DND-41 (cell line): ENCODE measurements at regions not wholly inside any gene's neighbourhood (a gene's known extent, or its start where the extent isn't known, plus 50 kb on each side); places are given as distances from the start of the nearest gene placed in this dataset.

Experiments
- ATAC-seq: fragments of 200-7000 bp; cut with Tn5 transposase; 3 replicates; pipeline ENCODE4 v1.9.1; 2021; ENCODE audit warnings: low read depth; ENCODE audit not compliant: insufficient read depth
- DNase-seq: peaks from one replicate; pipeline ENCODE4 v3.0.0-alpha.2; 2020
- H2AFZ ChIP-seq: 2 replicates; pipeline ENCODE4 v1.6.0; 2012; ENCODE audit warnings: low read depth, low read length
- H3K27ac ChIP-seq: 2 replicates; pipeline ENCODE4 v1.5.1; 2012; ENCODE audit warnings: low read length, inconsistent platforms
- H3K27me3 ChIP-seq: fragments of 200-600 bp; sonication (generic); 2 replicates; pipeline ENCODE4 v1.6.0; 2012; ENCODE audit warnings: low read length, mild to moderate bottlenecking, inconsistent platforms; ENCODE audit not compliant: insufficient read depth, poor library complexity
- H3K36me3 ChIP-seq: 2 replicates; pipeline ENCODE4 v1.5.1; 2012; ENCODE audit warnings: low read length, inconsistent platforms; ENCODE audit not compliant: insufficient read depth
- H3K4me1 ChIP-seq: 2 replicates; pipeline ENCODE4 v1.5.1; 2012; ENCODE audit warnings: mild to moderate bottlenecking, low read length; ENCODE audit not compliant: insufficient read depth
- H3K4me2 ChIP-seq: 2 replicates; pipeline ENCODE4 v1.6.0; 2012; ENCODE audit warnings: mild to moderate bottlenecking, moderate library complexity, low read length, inconsistent platforms; ENCODE audit not compliant: insufficient read depth
- H3K4me3 ChIP-seq, 2 experiments: fragments of 200-600 bp in 1 of 2; shearing (Covaris generic) in 1 of 2; 2 replicates each; pipeline ENCODE4 v1.5.1; 2012 to 2016; ENCODE audit warnings: inconsistent platforms in 2 of 2, low read length in 2 of 2, mild to moderate bottlenecking in 2 of 2, low read depth in 1 of 2, moderate library complexity in 1 of 2
- H3K79me2 ChIP-seq: 2 replicates; pipeline ENCODE4 v1.6.0; 2012; ENCODE audit warnings: low read length, inconsistent platforms; ENCODE audit not compliant: insufficient read depth
- H3K9ac ChIP-seq: 2 replicates; pipeline ENCODE4 v1.6.0; 2012; ENCODE audit warnings: low read depth, mild to moderate bottlenecking, inconsistent platforms, low read length, moderate library complexity
- H3K9me3 ChIP-seq: 2 replicates; pipeline ENCODE4 v1.5.1; 2012; ENCODE audit warnings: low read length, moderate library complexity, mild to moderate bottlenecking, inconsistent platforms; ENCODE audit not compliant: insufficient read depth, severe bottlenecking
- H4K20me1 ChIP-seq: 2 replicates; pipeline ENCODE4 v1.6.0; 2012; ENCODE audit warnings: low read length; ENCODE audit not compliant: insufficient read depth
- EZH2 ChIP-seq: IDR thresholded peaks from 3 replicates; pipeline ENCODE4 v1.6.1; 2012; ENCODE audit warnings: borderline replicate concordance, low read depth, mild to moderate bottlenecking, moderate library complexity, low read length, inconsistent platforms; ENCODE audit not compliant: severe bottlenecking
- TF ChIP-seq, protein P1 (sequence below): IDR thresholded peaks from 2 replicates; pipeline ENCODE4 v1.5.1; 2012; ENCODE audit warnings: borderline replicate concordance, low read length, moderate library complexity, mild to moderate bottlenecking; ENCODE audit not compliant: poor library complexity, severe bottlenecking; ENCODE audit errors: extremely low read depth

DNA sequence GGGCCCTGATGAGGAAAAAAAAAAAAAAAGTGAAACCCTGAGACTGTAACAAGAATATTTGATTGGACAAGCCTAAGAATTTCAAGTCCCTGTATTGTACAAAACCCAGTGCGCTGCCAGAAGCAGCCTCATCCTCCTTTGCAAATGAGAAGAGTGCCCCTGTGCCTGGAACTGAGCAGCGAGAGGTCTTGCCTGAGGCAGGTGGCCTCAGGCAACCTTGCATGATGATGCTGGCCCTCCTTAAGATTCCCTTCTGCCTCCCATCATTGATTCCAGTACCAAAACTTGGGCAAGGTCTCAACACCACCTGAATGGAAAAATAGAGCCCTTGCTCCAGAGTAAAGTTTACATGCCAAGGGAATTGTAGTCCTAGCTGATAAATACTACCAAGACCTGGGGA is 129.6 kb upstream of the RAB4A start:
- Histone ChIP-seq H3K4me2 (no peak overlapping the region), H3K9ac (no peak overlapping the region), H3K79me2 (no peaks in the 10 kb centered on the region), H3K27me3 (peaks cover 17% of the 10 kb centered on the region), H3K4me3 (no peak overlapping the region), H4K20me1 (no peaks in the 10 kb centered on the region), H3K36me3 (no peaks in the 10 kb centered on the region), H3K9me3 (no peaks in the 10 kb centered on the region), H3K4me1 (no peaks in the 10 kb centered on the region), H3K27ac (no peak overlapping the region), H2AFZ (no peak overlapping the region)
- no peak for ATAC-seq
- DNase-seq: no peak
- TF ChIP-seq EZH2: no peak
- TF ChIP-seq, protein P1, sequence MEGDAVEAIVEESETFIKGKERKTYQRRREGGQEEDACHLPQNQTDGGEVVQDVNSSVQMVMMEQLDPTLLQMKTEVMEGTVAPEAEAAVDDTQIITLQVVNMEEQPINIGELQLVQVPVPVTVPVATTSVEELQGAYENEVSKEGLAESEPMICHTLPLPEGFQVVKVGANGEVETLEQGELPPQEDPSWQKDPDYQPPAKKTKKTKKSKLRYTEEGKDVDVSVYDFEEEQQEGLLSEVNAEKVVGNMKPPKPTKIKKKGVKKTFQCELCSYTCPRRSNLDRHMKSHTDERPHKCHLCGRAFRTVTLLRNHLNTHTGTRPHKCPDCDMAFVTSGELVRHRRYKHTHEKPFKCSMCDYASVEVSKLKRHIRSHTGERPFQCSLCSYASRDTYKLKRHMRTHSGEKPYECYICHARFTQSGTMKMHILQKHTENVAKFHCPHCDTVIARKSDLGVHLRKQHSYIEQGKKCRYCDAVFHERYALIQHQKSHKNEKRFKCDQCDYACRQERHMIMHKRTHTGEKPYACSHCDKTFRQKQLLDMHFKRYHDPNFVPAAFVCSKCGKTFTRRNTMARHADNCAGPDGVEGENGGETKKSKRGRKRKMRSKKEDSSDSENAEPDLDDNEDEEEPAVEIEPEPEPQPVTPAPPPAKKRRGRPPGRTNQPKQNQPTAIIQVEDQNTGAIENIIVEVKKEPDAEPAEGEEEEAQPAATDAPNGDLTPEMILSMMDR: no peak

DNA sequence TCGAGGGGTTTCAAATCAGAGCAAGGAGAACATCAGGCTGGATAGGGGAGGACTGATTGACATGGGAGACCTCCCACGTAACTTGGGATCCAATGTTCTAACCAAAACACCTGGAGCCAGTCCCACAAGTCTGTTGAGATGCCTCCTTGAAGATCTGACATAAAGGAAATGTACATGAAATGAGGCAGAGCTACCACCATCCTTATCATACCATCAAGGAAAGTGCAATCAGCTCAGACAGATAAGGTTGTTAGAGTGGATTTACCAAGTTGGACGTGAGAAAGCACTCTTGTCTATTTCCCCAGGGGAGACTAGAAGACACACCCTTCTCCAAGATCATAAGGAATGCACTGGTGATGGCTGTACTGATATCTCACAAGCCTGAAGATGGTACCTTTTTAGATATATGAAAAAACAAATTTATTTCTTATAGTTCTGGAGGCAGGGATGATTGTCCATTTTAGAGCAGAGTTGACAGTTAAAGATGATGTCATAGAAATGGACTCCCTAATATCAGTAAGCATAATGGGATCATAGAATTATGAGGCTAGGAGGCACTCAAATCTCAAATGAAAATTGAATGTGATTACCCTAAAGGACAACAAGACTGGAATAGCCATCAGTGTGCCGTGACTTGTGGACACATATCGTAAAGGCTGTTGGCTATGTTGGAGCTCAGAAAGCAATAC is 129.1 kb upstream of the RAB4A start:
- ATAC-seq (peak; percentile 52), DNase-seq (peak; percentile 8)
- Histone ChIP-seq H3K4me2 (no peak overlapping the region), H3K9me3 (no peaks in the 10 kb centered on the region), H3K9ac (no peak overlapping the region), H4K20me1 (no peaks in the 10 kb centered on the region), H3K4me3 (no peak overlapping the region), H3K27me3 (peaks cover 17% of the 10 kb centered on the region), H2AFZ (no peak overlapping the region), H3K79me2 (no peaks in the 10 kb centered on the region), H3K36me3 (no peaks in the 10 kb centered on the region), H3K4me1 (no peaks in the 10 kb centered on the region), H3K27ac (no peak overlapping the region)
- no peak for TF ChIP-seq EZH2
- TF ChIP-seq, protein P1: no peak

DNA sequence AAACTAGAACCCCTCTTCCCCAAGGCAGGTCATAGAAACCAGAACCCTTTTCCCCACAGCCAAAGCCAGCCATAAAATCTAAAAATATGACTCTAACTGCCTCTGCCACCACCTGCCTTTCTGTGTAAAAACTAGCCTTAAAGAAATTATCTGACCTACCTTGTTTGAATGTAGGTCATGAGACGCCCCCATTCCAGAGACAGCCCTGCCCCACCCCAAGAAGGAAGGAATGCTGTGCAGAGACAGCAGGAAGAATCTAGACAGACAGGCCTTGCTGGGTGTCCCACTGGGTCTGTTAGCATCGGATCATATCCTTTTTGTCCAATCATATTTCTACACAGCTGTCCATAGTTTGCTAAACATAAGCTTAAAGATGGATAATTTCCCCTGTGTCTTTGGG is 128.4 kb upstream of the RAB4A start:
- H3K27ac ChIP-seq: no peak overlapping the region
- H3K4me3 ChIP-seq: no peak overlapping the region
- H4K20me1 ChIP-seq: no peaks in the 10 kb centered on the region
- no peak for DNase-seq
- H3K4me1 ChIP-seq: no peaks in the 10 kb centered on the region
- no peaks in the 10 kb centered on the region for H3K79me2 ChIP-seq
- no peaks in the 10 kb centered on the region for H3K36me3 ChIP-seq
- no peaks in the 10 kb centered on the region for H3K9me3 ChIP-seq
- no peak overlapping the region for H3K9ac ChIP-seq
- H2AFZ ChIP-seq: no peak overlapping the region
- peaks cover 17% of the 10 kb centered on the region for H3K27me3 ChIP-seq
- no peak overlapping the region for H3K4me2 ChIP-seq
- ATAC-seq: no peak
- TF ChIP-seq, protein P1: no peak
- no peak for TF ChIP-seq EZH2

DNA sequence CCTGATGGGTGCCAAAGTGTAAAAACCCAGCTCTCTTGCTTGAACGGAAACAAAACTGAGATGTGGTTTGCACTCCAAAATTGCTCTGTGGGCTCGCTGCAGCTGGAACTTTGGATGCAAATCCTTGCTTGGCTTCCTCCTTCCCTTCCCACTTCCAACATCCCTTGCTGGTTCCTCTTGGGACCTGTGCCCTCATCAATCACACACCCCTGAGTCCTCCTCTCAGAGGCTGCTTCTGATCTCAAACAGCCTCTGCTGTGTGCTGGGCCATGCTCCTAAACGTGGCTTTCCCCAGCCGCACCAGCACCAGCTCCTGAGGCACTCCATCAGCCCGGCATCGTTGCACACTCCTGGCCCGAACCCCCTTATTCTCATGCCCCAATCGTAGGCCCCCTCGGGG is 124.3 kb upstream of the RAB4A start:
- DNase-seq (no peak), ATAC-seq (no peak)
- no peak overlapping the region for H2AFZ ChIP-seq
- H3K27ac ChIP-seq: no peak overlapping the region
- H3K36me3 ChIP-seq: no peaks in the 10 kb centered on the region
- no peaks in the 10 kb centered on the region for H3K9me3 ChIP-seq
- H3K4me2 ChIP-seq: no peak overlapping the region
- H3K27me3 ChIP-seq: no peaks in the 10 kb centered on the region
- TF ChIP-seq, protein P1: no peak
- TF ChIP-seq EZH2: no peak
- no peaks in the 10 kb centered on the region for H3K4me1 ChIP-seq
- H3K9ac ChIP-seq: no peak overlapping the region
- no peaks in the 10 kb centered on the region for H3K79me2 ChIP-seq
- no peaks in the 10 kb centered on the region for H4K20me1 ChIP-seq
- H3K4me3 ChIP-seq: no peak overlapping the region
